GM12875 (cell line): ENCODE measurements at regions not wholly inside any gene's neighbourhood (a gene's known extent, or its start where the extent isn't known, plus 50 kb on each side); places are given as distances from the start of the nearest gene placed in this dataset.

Experiments
- H3K4me3 ChIP-seq: one replicate; pipeline ENCODE4 v1.5.1; 2011; ENCODE audit warnings: low read depth, low read length, control low read depth
- CTCF ChIP-seq: IDR thresholded peaks from 2 replicates; pipeline ENCODE4 v1.5.1; 2011; ENCODE audit warnings: low read depth, mild to moderate bottlenecking, control low read depth, inconsistent platforms, low read length, moderate library complexity, borderline replicate concordance; ENCODE audit not compliant: insufficient read depth

DNA sequence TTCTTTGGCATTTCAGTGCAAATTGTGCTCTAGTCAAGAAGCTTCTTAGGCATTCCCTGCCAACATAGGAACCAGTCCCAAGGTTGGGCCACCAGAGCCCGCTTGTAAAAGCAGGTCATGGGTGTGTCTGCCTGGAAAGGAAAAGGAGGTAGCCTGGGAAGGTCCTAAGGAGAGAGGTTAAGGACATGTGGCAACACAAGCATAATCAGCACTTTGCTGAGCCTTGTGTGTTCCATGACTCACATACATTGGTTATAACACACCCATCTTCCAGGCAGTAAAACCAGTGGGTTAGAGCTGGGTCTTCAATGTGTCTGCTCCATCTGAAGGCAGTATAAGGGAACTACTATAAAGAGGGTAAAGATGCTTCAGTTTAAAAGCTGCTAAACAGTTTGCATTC is 165.0 kb downstream of the FHIP1A start:
- TF ChIP-seq CTCF, result no peak
- no peak overlapping the region for H3K4me3 ChIP-seq

GRCh38 chr4:151574968-151575367 is 166.0 kb downstream of the FHIP1A start:
- no peak for TF ChIP-seq CTCF
- no peak overlapping the region for H3K4me3 ChIP-seq

- TF ChIP-seq CTCF, result no peak
Measured at GRCh38 chr4:151575646-151576045, 166.7 kb downstream of the FHIP1A start.

GRCh38 chr4:151576627-151577026 is 167.7 kb downstream of the FHIP1A start:
- no peak overlapping the region for H3K4me3 ChIP-seq
- TF ChIP-seq CTCF, result no peak

More at GRCh38 chr4:151575646-151576045, 166.7 kb downstream of the FHIP1A start:
- H3K4me3 ChIP-seq, result no peak overlapping the region

- no peak for TF ChIP-seq CTCF
Measured at GRCh38 chr4:151581570-151581969, 172.6 kb downstream of the FHIP1A start.

DNA sequence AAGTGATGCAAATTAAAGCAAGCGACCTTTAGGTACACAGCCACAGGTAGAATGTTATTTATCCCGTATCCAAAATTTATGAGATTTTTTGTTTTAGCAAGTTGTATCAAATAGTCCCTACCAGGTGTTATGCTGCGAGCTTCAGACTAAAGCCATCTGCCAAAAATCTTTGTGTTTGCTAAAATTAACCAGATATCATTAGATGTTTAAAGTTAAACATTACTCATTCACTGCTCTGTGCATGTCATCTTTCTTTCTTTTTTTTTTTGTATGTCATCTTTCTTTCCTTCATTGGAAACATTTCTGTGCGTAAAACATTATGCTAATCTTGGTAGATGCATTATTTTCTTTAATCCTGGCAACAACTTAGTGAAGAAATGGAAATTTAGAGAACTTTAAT is 173.1 kb downstream of the FHIP1A start:
- H3K4me3 ChIP-seq, result no peak overlapping the region
- no peak for TF ChIP-seq CTCF

More at GRCh38 chr4:151581570-151581969, 172.6 kb downstream of the FHIP1A start:
- no peak overlapping the region for H3K4me3 ChIP-seq

DNA sequence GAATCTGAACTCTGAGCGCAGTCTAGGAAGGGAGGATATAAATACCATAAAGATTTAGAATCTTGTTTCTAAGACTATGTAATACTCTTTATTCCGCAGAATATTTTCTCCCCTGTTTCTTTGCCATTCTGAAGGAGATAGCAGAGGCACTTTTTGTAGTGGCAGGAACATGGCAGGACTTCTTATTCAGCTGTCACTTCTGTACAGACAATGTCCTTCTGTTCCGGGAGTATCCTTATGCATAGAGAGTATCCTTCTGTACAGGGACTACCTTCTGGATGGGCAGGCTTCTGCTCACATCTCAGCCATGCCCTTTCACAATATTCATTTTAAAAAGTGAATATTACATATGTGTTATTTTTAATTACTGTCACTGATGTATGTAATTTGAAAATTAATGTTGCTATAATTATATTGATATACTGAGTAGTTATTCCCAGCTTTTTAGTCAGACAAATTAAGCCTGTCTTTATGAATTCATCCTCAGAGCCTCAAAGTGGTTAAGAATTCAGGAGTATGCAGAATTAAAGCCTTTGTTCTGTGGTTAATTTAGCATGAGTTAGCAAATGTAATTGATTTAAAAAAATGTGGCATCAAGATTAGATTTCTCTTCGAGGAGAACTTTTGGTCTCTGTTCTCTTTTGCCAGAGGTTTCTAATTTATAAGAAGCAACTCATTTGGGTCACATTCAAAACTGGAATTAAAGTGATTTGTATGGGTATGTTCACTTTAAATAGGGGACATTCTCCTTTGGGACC is 174.4 kb downstream of the FHIP1A start:
- TF ChIP-seq CTCF, result no peak
- H3K4me3 ChIP-seq, result no peak overlapping the region
